ENCODE measurements at regions not wholly inside any gene's neighbourhood (a gene's known extent, or its start where the extent isn't known, plus 50 kb on each side); places are given as distances from the start of the nearest gene placed in this dataset.

DNA sequence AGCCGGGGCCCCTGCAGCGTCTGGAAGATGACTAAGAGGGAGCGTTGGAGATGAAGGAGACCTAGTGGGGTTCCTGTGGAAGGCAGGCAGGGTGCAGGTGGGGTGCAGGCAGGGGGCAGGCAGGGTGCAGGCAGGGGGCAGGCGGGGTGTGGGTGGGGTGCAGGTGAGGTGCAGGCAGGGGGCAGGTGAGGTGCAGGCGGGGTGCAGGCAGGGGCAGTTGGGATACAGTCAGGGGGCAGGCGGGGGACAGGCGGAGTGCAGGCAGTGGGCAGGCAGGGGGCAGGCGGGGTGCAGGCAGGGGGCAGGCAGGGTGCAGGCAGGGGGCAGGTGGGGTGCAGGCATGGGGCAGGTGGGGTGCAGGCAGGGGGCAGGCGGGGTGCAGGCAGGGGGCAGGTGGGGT lies 142.8 kb downstream of the SOX1 start:
- Histone ChIP-seq H3F3A (ENCODE audit: insufficient read depth, low read depth) (no peaks in the 10 kb centered on the region), H3K27me3 (ENCODE audit: insufficient read depth, low read depth) (peaks cover 90% of the 10 kb centered on the region), H3K9me2 (ENCODE audit: insufficient read depth) (no peaks in the 10 kb centered on the region), H3K79me2 (ENCODE audit: low read depth) (no peaks in the 10 kb centered on the region), H3K36me3 (ENCODE audit: low read depth) (no peaks in the 10 kb centered on the region), H4K20me1 (ENCODE audit: insufficient read depth) (peaks cover 3% of the 10 kb centered on the region), H3K4me3 (no peak overlapping the region), H3K9me3 (ENCODE audit: insufficient read depth, low read depth) (no peaks in the 10 kb centered on the region), H3K4me2 (no peak overlapping the region), H3K27ac (no peak overlapping the region), H3K4me1 (replicated peaks; ENCODE audit: insufficient read depth) (no peaks in the 10 kb centered on the region), H2AFZ (no peak overlapping the region)
- no TSS peak for BruUV-seq (replicated peaks)
- ChIA-PET POLR2A (ENCODE audit: unreplicated experiment) (no interaction called here), CTCF (no interaction called here)
- intact Hi-C loops (cut with micrococcal nuclease; ENCODE audit: unreplicated experiment) = no loop called here
- TF ChIP-seq, protein P1, sequence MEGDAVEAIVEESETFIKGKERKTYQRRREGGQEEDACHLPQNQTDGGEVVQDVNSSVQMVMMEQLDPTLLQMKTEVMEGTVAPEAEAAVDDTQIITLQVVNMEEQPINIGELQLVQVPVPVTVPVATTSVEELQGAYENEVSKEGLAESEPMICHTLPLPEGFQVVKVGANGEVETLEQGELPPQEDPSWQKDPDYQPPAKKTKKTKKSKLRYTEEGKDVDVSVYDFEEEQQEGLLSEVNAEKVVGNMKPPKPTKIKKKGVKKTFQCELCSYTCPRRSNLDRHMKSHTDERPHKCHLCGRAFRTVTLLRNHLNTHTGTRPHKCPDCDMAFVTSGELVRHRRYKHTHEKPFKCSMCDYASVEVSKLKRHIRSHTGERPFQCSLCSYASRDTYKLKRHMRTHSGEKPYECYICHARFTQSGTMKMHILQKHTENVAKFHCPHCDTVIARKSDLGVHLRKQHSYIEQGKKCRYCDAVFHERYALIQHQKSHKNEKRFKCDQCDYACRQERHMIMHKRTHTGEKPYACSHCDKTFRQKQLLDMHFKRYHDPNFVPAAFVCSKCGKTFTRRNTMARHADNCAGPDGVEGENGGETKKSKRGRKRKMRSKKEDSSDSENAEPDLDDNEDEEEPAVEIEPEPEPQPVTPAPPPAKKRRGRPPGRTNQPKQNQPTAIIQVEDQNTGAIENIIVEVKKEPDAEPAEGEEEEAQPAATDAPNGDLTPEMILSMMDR (conservative IDR thresholded peaks at IDR 0.05) = no peak
- TF ChIP-seq EZH2 (IDR thresholded peaks at IDR 0.05; ENCODE audit: low read depth) = no peak
- DNase-seq = no peak

DNA sequence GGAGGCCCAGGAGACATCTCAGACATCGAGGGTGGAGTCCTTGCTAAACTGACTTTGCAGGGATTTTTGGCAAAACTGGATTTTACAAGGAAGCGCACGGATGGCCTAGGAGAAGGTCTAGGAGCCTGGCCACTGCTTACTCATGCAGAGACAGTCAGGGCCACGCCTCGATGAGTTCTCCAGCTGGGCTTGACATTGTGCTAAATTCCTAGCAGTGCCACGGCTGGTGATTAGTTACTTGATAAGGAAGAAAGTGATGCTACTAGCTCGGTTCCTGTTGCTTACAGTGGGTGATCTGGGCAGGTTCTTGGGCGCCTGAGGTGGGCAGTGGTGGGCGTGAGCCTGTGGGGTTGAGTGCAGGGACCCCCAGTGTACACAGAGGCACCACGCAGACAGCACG lies 143.4 kb downstream of the SOX1 start:
- H3F3A ChIP-seq (ENCODE audit: insufficient read depth, low read depth) = no peaks in the 10 kb centered on the region
- H3K27me3 ChIP-seq (ENCODE audit: insufficient read depth, low read depth) = peaks cover 84% of the 10 kb centered on the region
- no peak overlapping the region for H3K4me3 ChIP-seq
- no TSS peak for BruUV-seq (replicated peaks)
- ChIA-PET POLR2A (ENCODE audit: unreplicated experiment) (no interaction called here), CTCF (no interaction called here)
- no peak for TF ChIP-seq EZH2 (IDR thresholded peaks at IDR 0.05; ENCODE audit: low read depth)
- TF ChIP-seq, protein P1 (conservative IDR thresholded peaks at IDR 0.05) = no peak
- no peak overlapping the region for H3K27ac ChIP-seq
- no peaks in the 10 kb centered on the region for H3K9me2 ChIP-seq (ENCODE audit: insufficient read depth)
- H3K79me2 ChIP-seq (ENCODE audit: low read depth) = no peaks in the 10 kb centered on the region
- intact Hi-C loops (cut with micrococcal nuclease; ENCODE audit: unreplicated experiment) = no loop called here
- no peak for DNase-seq
- H3K4me1 ChIP-seq (replicated peaks; ENCODE audit: insufficient read depth) = no peaks in the 10 kb centered on the region
- H3K36me3 ChIP-seq (ENCODE audit: low read depth) = no peaks in the 10 kb centered on the region
- no peak overlapping the region for H3K4me2 ChIP-seq
- H4K20me1 ChIP-seq (ENCODE audit: insufficient read depth) = peaks cover 3% of the 10 kb centered on the region
- H3K9me3 ChIP-seq (ENCODE audit: insufficient read depth, low read depth) = no peaks in the 10 kb centered on the region
- no peak overlapping the region for H2AFZ ChIP-seq

DNA sequence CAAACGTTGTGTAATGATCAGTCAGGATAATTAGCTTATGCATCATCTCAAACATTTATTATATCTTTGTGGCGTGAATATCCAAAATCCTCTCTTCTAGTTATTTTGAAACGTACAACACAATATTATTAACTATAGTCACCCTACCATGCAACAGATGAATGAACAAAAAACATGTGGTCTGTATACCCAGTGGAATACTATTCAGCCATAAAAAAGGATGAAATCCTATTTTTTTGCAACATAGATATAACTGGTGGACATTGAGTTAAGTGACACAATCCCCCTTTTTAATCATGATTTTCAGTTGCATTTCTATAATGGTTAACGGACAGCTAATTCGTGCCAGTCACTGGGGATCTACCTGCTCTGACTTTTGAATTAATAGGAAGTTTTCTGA lies 145.6 kb downstream of the SOX1 start:
- Histone ChIP-seq H3K79me2 (ENCODE audit: low read depth) (no peaks in the 10 kb centered on the region), H2AFZ (no peak overlapping the region), H3K9me3 (ENCODE audit: insufficient read depth, low read depth) (no peaks in the 10 kb centered on the region), H3K27me3 (ENCODE audit: insufficient read depth, low read depth) (peaks cover 85% of the 10 kb centered on the region), H4K20me1 (ENCODE audit: insufficient read depth) (peaks cover 3% of the 10 kb centered on the region), H3K4me2 (no peak overlapping the region), H3K27ac (no peak overlapping the region), H3K4me3 (no peak overlapping the region), H3K9me2 (ENCODE audit: insufficient read depth) (no peaks in the 10 kb centered on the region), H3K4me1 (replicated peaks; ENCODE audit: insufficient read depth) (no peaks in the 10 kb centered on the region), H3F3A (ENCODE audit: insufficient read depth, low read depth) (no peaks in the 10 kb centered on the region), H3K36me3 (ENCODE audit: low read depth) (no peaks in the 10 kb centered on the region)
- ChIA-PET POLR2A (ENCODE audit: unreplicated experiment) (no interaction called here), CTCF (no interaction called here)
- no peak for DNase-seq
- no TSS peak for BruUV-seq (replicated peaks)
- intact Hi-C loops (cut with micrococcal nuclease; ENCODE audit: unreplicated experiment) = no loop called here
- TF ChIP-seq EZH2 (IDR thresholded peaks at IDR 0.05; ENCODE audit: low read depth) = no peak
- TF ChIP-seq, protein P1 (conservative IDR thresholded peaks at IDR 0.05) = no peak

All from PC-9 (cell line).